CD4-positive, alpha-beta memory T cell (primary cell): ENCODE measurements at regions not wholly inside any gene's neighbourhood (a gene's known extent, or its start where the extent isn't known, plus 50 kb on each side); places are given as distances from the start of the nearest gene placed in this dataset.
"Not testable (repeated sequence)": the region's sequence is repeated elsewhere in the genome, so short reads cannot be mapped to it uniquely, and the experiment has no call there.

Experiments used
- CTCF ChIA-PET: fragments of 350-600 bp; sonication (Branson Sonifier 250); formaldehyde crosslinking; loops from one replicate; lab custom pipeline; 2021; ENCODE audit warnings: inconsistent platforms; ENCODE audit not compliant: partially characterized antibody; lab: Charles Lee
- POLR2A ChIA-PET: fragments of 350-600 bp; sonication (Branson Sonifier 250); formaldehyde crosslinking; loops from one replicate; lab custom pipeline; 2021; ENCODE audit not compliant: partially characterized antibody; lab: Charles Lee
- DNase-seq, 5 donors: peaks; one replicate each; pipeline versions ENCODE4 v3.0.0 to v3.0.0-alpha.2; 2020 to 2022; ENCODE audit warnings: mixed read lengths in 1 of 5
- H3K27ac ChIP-seq: one replicate; pipeline ENCODE4 v1.7.0; 2013; ENCODE audit warnings: low read depth, low read length
- H3K27me3 ChIP-seq: 2 replicates; pipeline ENCODE4 v1.7.0; 2013; ENCODE audit warnings: mild to moderate bottlenecking, low read length, moderate library complexity; ENCODE audit not compliant: insufficient read depth
- H3K36me3 ChIP-seq: 2 replicates; pipeline ENCODE4 v1.7.0; 2013; ENCODE audit warnings: mild to moderate bottlenecking, low read length, moderate library complexity; ENCODE audit not compliant: insufficient read depth
- H3K4me1 ChIP-seq: 2 replicates; pipeline ENCODE4 v1.7.0; 2013; ENCODE audit warnings: mild to moderate bottlenecking, low read length, moderate library complexity; ENCODE audit not compliant: insufficient read depth
- H3K4me3 ChIP-seq, 2 donors: one replicate each; pipeline ENCODE4 v1.7.0; 2013; ENCODE audit warnings: low read length in 2 of 2, mild to moderate bottlenecking in 1 of 2
- H3K9me3 ChIP-seq, 2 donors: one replicate each; pipeline ENCODE4 v1.7.0; 2013; ENCODE audit warnings: low read length in 2 of 2, control low read depth in 1 of 2; ENCODE audit not compliant: control insufficient read depth in 1 of 2
- H3K27ac Mint-ChIP-seq, 7 donors: one replicate each; pipeline ENCODE4 v1.8.0; 2020 to 2021; ENCODE audit warnings: mixed read lengths in 7 of 7, mild to moderate bottlenecking in 6 of 7, inconsistent platforms in 3 of 7, moderate library complexity in 3 of 7
- H3K27me3 Mint-ChIP-seq, 2 donors: one replicate each; pipeline ENCODE4 v1.8.0; 2020 to 2021; ENCODE audit warnings: mixed read lengths in 2 of 2
- H3K36me3 Mint-ChIP-seq, 2 donors: one replicate each; pipeline ENCODE4 v1.8.0; 2020 to 2021; ENCODE audit warnings: mixed read lengths in 2 of 2, inconsistent platforms in 1 of 2, mild to moderate bottlenecking in 1 of 2
- H3K4me1 Mint-ChIP-seq, 4 donors: one replicate each; pipeline ENCODE4 v1.8.0; 2020 to 2021; ENCODE audit warnings: mixed read lengths in 4 of 4, mild to moderate bottlenecking in 1 of 4
- H3K4me3 Mint-ChIP-seq, 8 donors: one replicate each; pipeline ENCODE4 v1.8.0; 2020 to 2021; ENCODE audit warnings: mixed read lengths in 8 of 8, mild to moderate bottlenecking in 7 of 8, moderate library complexity in 6 of 8, inconsistent platforms in 3 of 8
- H3K9me3 Mint-ChIP-seq, 8 donors: one replicate each; pipeline ENCODE4 v1.8.0; 2020 to 2021; ENCODE audit warnings: mixed read lengths in 8 of 8, mild to moderate bottlenecking in 5 of 8, inconsistent platforms in 3 of 8, moderate library complexity in 1 of 8
- intact Hi-C: fragments of 100-400 bp; cut with micrococcal nuclease; formaldehyde crosslinking; loops from one replicate; pipeline ENCODE4 v1.15.1; 2023

- Mint-ChIP-seq H3K4me3 (no peak overlapping the region), H3K27me3 (no peaks in the 10 kb centered on the region), H3K9me3 (peaks cover 0 to 6% (median 1%) of the 10 kb centered on the region in 8 donors), H3K27ac (no peak overlapping the region), H3K36me3 (no peaks in the 10 kb centered on the region), H3K4me1 (no peaks in the 10 kb centered on the region)
- Histone ChIP-seq H3K4me3 (no peak overlapping the region), H3K36me3 (no peaks in the 10 kb centered on the region), H3K4me1 (no peaks in the 10 kb centered on the region), H3K27me3 (no peaks in the 10 kb centered on the region), H3K9me3 (no peaks in the 10 kb centered on the region), H3K27ac (no peak overlapping the region)
- no peak for DNase-seq
- ChIA-PET POLR2A (no interaction called here), CTCF (no interaction called here)
- intact Hi-C loops = no loop called here
Observed at GRCh38 chr13:71214821-71215220, 652.2 kb downstream of the DACH1 start.

DNA sequence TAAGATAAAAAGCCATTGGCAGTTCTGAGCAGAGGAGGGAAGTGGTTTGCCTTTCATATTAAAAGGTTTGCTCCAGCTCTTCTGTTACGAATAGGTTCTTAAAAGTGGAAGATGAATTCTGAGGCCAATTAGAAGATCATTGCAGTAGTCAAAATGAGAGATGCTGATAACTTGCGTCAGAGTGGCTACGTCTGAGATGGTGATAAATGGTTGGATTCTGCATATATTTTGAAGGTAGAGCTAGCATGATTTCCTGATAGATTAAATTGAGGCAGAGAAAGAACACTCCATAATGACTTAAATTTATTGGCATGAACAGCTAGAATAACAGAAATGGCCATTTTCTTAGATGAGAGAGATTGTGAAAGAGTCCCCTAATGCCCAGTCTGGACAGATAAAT is 652.6 kb downstream of the DACH1 start:
- H3K9me3 ChIP-seq = no peaks in the 10 kb centered on the region
- CTCF ChIA-PET = no interaction called here
- Mint-ChIP-seq H3K9me3 (peaks cover 0 to 6% (median 1%) of the 10 kb centered on the region in 8 donors), H3K4me3 (no peak overlapping the region), H3K36me3 (no peaks in the 10 kb centered on the region), H3K27ac (no peak overlapping the region), H3K4me1 (no peaks in the 10 kb centered on the region), H3K27me3 (no peaks in the 10 kb centered on the region)
- DNase-seq = no peak
- POLR2A ChIA-PET = no interaction called here
- no peak overlapping the region for H3K4me3 ChIP-seq
- H3K36me3 ChIP-seq = no peaks in the 10 kb centered on the region
- H3K4me1 ChIP-seq = no peaks in the 10 kb centered on the region
- H3K27me3 ChIP-seq = no peaks in the 10 kb centered on the region
- intact Hi-C loops = no loop called here
- no peak overlapping the region for H3K27ac ChIP-seq

DNA sequence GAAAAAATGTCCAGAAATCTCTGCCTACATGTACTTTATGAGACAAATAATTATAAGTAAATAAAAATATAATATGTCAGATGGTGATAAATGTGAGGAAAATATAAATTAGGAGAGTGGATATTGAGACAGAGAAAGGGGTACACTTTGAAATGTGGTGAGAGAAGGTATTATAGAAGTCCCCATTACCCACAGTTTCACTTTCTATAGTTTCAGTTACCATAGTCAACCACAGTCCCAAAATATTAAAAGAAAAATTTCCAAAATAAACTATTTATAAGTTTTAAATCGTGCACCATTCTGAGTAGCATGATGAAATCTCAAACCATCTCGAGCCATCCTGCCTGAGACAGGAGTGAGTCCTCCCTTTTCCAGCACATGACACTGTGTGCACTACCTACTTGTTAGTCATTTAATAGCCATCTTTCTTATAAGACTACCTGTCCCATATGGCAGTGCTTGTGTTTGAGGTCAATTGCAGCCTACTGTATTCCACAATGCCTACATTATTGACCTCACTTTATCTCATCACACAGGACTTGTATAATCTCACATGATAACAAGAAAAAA is 653.7 kb downstream of the DACH1 start:
- H3K27me3 Mint-ChIP-seq = no peaks in the 10 kb centered on the region
- Histone ChIP-seq H3K36me3 (no peaks in the 10 kb centered on the region), H3K27ac (no peak overlapping the region), H3K27me3 (no peaks in the 10 kb centered on the region), H3K4me3 (no peak overlapping the region), H3K4me1 (no peaks in the 10 kb centered on the region), H3K9me3 (no peaks in the 10 kb centered on the region)
- peaks cover 0 to 9% (median 1%) of the 10 kb centered on the region in 8 donors for H3K9me3 Mint-ChIP-seq
- ChIA-PET CTCF (no interaction called here), POLR2A (no interaction called here)
- no peaks in the 10 kb centered on the region for H3K4me1 Mint-ChIP-seq
- no peaks in the 10 kb centered on the region for H3K36me3 Mint-ChIP-seq
- no peak overlapping the region for H3K27ac Mint-ChIP-seq
- no peak overlapping the region for H3K4me3 Mint-ChIP-seq
- intact Hi-C loops = no loop called here
- no peak for DNase-seq

DNA sequence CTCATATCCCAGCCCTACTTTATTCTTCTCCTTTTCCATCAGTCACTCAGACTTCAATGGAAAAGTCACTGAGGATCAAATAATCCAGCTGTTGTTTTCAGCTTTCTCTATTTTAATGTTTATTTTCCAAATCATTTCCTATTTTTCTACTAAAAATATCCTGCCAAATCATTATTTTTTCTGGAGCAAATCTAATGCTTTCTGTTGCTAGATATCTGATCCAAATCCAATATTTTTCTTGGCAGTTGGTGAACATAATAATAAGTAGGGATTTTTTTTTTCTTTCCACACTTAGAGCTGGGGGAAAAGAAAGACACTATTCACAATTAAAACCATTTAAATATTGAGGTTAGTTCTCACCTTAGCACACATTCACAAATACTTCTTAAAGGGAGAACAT is 656.1 kb downstream of the DACH1 start:
- ChIA-PET CTCF (interaction anchor here (1.0 kb wide), 1 partner anchor 22 kb away, joined by 3 read pairs; no protein-coding TSS in a partner anchor), POLR2A (no interaction called here)
- Histone ChIP-seq H3K27me3 (no peaks in the 10 kb centered on the region), H3K36me3 (no peaks in the 10 kb centered on the region), H3K4me3 (no peak overlapping the region), H3K4me1 (no peaks in the 10 kb centered on the region), H3K27ac (no peak overlapping the region), H3K9me3 (no peaks in the 10 kb centered on the region)
- H3K4me3 Mint-ChIP-seq = no peak overlapping the region
- no peak overlapping the region for H3K27ac Mint-ChIP-seq
- H3K9me3 Mint-ChIP-seq = peaks cover 0 to 9% (median 3%) of the 10 kb centered on the region in 8 donors
- no peaks in the 10 kb centered on the region for H3K4me1 Mint-ChIP-seq
- H3K27me3 Mint-ChIP-seq = no peaks in the 10 kb centered on the region
- no peak for DNase-seq
- H3K36me3 Mint-ChIP-seq = no peaks in the 10 kb centered on the region
- intact Hi-C loops = no loop called here

- Histone ChIP-seq H3K36me3 (no peaks in the 10 kb centered on the region), H3K27ac (no peak overlapping the region), H3K27me3 (no peaks in the 10 kb centered on the region), H3K9me3 (no peaks in the 10 kb centered on the region), H3K4me1 (no peaks in the 10 kb centered on the region), H3K4me3 (no peak overlapping the region)
- Mint-ChIP-seq H3K4me3 (no peak overlapping the region), H3K4me1 (no peaks in the 10 kb centered on the region), H3K36me3 (no peaks in the 10 kb centered on the region), H3K9me3 (peaks cover 0 to 9% (median 1%) of the 10 kb centered on the region in 8 donors), H3K27me3 (no peaks in the 10 kb centered on the region), H3K27ac (no peak overlapping the region)
- no peak for DNase-seq
- POLR2A ChIA-PET = no interaction called here
- intact Hi-C loops = no loop called here
- CTCF ChIA-PET = no interaction called here
Observed at GRCh38 chr13:71209217-71209616, 657.8 kb downstream of the DACH1 start.

- POLR2A ChIA-PET, H3K4me1 Mint-ChIP-seq, H3K27me3 Mint-ChIP-seq, H3K4me3 ChIP-seq, intact Hi-C loops, CTCF ChIA-PET, H3K27ac ChIP-seq, H3K36me3 ChIP-seq, DNase-seq, H3K9me3 ChIP-seq, H3K4me1 ChIP-seq, H3K36me3 Mint-ChIP-seq, H3K27me3 ChIP-seq, H3K4me3 Mint-ChIP-seq, H3K27ac Mint-ChIP-seq: not testable (repeated sequence)
- peaks cover 0 to 22% (median 6%) of the 10 kb centered on the region in 8 donors for H3K9me3 Mint-ChIP-seq
Observed at GRCh38 chr13:71184583-71184982, 682.4 kb downstream of the DACH1 start.

GRCh38 chr13:71183352-71183751 is 683.7 kb downstream of the DACH1 start:
- H3K27ac Mint-ChIP-seq, POLR2A ChIA-PET: not testable (repeated sequence)
- CTCF ChIA-PET = interaction anchor here (0.7 kb wide), 1 partner anchor 17 kb away, joined by 3 read pairs; no protein-coding TSS in a partner anchor

DNA sequence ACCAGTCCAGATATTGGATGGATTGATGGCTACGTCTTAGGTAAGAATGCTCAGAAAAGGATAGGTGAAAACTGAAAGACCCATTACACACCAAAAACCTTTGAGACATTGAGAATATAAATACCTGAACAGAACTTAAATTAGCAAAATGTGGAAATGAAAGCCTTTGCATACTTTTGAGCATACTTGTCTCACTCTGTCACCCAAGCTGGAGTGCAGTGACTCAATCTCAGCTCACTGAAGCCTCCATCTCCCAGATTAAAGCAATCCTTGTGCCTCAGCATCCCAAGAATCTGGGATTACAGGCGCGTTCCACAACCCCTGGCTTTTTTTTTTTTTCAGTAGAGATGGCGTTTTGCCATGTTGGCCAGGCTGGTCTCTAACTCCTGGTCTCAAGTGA is 695.3 kb downstream of the DACH1 start:
- Mint-ChIP-seq H3K9me3 (peaks cover 0 to 8% (median 4%) of the 10 kb centered on the region in 8 donors), H3K27me3 (no peaks in the 10 kb centered on the region), H3K4me3 (no peak overlapping the region), H3K36me3 (no peaks in the 10 kb centered on the region), H3K27ac (no peak overlapping the region), H3K4me1 (no peaks in the 10 kb centered on the region)
- POLR2A ChIA-PET = no interaction called here
- Histone ChIP-seq H3K9me3 (no peaks in the 10 kb centered on the region), H3K27ac (no peak overlapping the region), H3K36me3 (no peaks in the 10 kb centered on the region), H3K27me3 (no peaks in the 10 kb centered on the region), H3K4me1 (no peaks in the 10 kb centered on the region), H3K4me3 (no peak overlapping the region)
- CTCF ChIA-PET = no interaction called here
- no peak for DNase-seq
- intact Hi-C loops = no loop called here

More at GRCh38 chr13:71183352-71183751, 683.7 kb downstream of the DACH1 start:
- H3K4me3 Mint-ChIP-seq, intact Hi-C loops, H3K27me3 ChIP-seq, H3K4me1 ChIP-seq, H3K27ac ChIP-seq, H3K4me3 ChIP-seq, H3K9me3 ChIP-seq, H3K4me1 Mint-ChIP-seq, H3K27me3 Mint-ChIP-seq, H3K36me3 Mint-ChIP-seq, H3K36me3 ChIP-seq, DNase-seq: not testable (repeated sequence)
- H3K9me3 Mint-ChIP-seq = peaks cover 0 to 25% (median 6%) of the 10 kb centered on the region in 8 donors
